ENCODE measurements at regions not wholly inside any gene's neighbourhood (a gene's known extent, or its start where the extent isn't known, plus 50 kb on each side); places are given as distances from the start of the nearest gene placed in this dataset.

GRCh38 chr20:12555369-12555768 lies 453.4 kb upstream of the SPTLC3 start:
- TF ChIP-seq CTCF (IDR thresholded peaks at IDR 0.05; ENCODE audit: low read depth, low read length, missing input control) (no peak), ATF3 (IDR thresholded peaks at IDR 0.05) (no peak), YY1 (IDR thresholded peaks at IDR 0.05) (no peak), FOXA1 (IDR thresholded peaks at IDR 0.05) (no peak), TAF1 (conservative IDR thresholded peaks at IDR 0.05) (no peak), EGR1 (IDR thresholded peaks at IDR 0.05; ENCODE audit: low read depth in 2 of 2) (no peak), RAD21 (IDR thresholded peaks at IDR 0.05) (no peak), NR2F2 (IDR thresholded peaks at IDR 0.05) (no peak), JUND (IDR thresholded peaks at IDR 0.05) (no peak), REST (IDR thresholded peaks at IDR 0.05) (no peak), GABPA (IDR thresholded peaks at IDR 0.05 in 1 of 2, conservative IDR thresholded peaks at IDR 0.05 in 1 of 2) (no peak), SP1 (IDR thresholded peaks at IDR 0.05) (no peak)
